Activated T-cell treated with anti-CD3 and anti-CD28 coated beads, Interleukin-2, amount 50 U/mL, for 48 hours (primary cell): ENCODE measurements at regions not wholly inside any gene's neighbourhood (a gene's known extent, or its start where the extent isn't known, plus 50 kb on each side); places are given as distances from the start of the nearest gene placed in this dataset.
"Not testable (repeated sequence)": the region's sequence is repeated elsewhere in the genome, so short reads cannot be mapped to it uniquely, and the experiment has no call there.

Experiments
- DNase-seq, 2 experiments: peaks; one replicate each; pipeline ENCODE4 v3.0.0-alpha.2; 2020

GRCh38 chr6:130558131-130558530, 192.3 kb downstream of the TMEM200A start:
- no peak for DNase-seq

GRCh38 chr6:130559166-130559565, 193.3 kb downstream of the TMEM200A start:
- no peak for DNase-seq

- DNase-seq = no peak
Observed at GRCh38 chr6:130560231-130560630, 194.4 kb downstream of the TMEM200A start.

DNA sequence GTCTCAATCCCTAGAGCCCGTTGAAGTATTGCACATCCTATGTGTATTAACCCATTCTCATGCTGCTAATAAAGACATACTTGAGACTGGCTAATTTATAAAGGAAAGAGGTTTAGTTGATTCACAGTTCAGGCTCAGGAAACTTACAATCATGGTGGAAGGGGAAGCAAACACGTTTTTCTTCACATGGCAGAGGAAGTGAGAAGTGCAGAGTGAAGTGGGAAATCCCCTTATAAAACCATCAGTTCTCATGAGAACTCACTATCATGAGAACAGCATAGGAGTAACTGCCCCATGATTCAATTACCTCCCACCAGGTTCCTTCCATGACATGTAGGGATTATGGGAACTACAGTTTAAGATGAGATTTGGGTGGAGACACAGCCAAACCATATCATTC, 195.3 kb downstream of the TMEM200A start:
- not testable (repeated sequence) for DNase-seq

DNA sequence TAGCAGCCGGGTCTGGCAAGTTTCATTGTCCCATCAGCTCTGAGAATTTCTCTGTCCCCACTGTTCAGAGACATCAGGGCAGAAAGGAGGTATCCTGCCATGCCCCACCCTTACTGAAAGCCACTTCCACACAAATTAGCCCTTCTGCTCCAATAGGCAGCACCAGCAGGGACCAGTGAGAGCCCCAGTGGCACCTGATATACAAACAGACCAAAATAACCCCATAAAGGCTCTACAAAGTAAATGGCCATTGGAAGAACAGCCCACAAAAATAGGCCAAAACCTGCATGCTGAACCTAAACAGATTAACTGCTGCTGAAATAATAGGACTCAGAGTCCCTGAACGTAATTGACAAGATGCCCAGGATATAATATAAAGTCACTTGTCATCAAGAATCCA, 199.9 kb downstream of the TMEM200A start:
- no peak for DNase-seq

DNA sequence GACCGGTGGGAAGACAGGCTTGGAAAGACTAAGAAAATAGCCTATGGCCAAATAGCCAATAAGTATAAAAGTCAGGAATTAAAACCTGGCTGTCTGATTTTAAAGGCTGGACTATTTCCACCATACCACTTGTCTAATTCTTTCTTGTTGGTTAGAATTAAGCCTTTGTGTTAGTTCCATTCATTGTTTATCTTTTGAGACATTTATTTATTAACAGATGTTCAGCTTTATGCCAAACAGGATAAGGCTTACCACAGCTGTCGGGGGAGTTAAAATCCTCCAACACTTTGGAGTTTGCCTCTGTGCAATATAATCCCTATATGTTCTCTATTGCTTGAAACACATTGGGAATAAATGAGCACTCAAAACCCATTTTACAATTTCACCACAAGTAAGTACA, 208.3 kb downstream of the TMEM200A start:
- no peak for DNase-seq

DNA sequence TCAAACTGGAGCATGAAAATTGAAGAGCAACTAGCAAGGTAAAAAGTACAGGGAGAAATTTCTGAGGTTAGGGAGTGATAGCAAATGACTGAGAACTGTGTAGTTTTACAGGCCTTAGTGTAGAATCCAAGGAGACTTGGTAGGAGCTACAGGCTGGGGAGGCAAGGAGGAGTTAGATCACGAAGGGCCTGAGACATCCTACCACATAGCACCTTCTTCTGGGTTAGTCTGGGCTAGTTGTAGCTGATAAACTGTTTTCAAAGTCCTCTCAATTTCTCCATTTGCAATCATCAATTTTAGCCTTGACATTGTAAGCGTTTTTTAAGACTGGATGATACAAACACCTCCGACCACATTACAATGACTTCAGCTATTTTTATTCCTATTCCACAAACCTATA, 209.7 kb downstream of the TMEM200A start:
- DNase-seq = no peak

DNA sequence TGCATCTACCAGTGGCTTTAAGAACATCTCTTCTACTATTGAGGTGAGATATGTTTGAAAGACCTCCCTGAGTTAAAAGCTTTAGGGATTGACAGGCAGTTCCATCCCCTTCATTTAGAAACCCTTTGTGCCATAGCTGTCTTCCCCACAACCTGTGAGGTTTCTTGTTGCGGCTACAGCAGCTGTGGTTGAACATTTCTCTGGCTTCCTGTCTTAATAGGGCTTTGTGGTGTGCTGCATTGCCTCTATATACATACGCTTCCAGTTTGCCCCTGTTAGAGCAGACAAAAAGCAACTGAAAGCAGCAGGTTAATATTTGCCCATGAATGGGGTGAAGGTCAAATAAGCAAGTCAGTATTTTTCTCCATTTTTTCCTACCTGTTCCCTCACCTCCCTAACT, 210.2 kb downstream of the TMEM200A start:
- DNase-seq = peak; percentile 38 to 58

DNA sequence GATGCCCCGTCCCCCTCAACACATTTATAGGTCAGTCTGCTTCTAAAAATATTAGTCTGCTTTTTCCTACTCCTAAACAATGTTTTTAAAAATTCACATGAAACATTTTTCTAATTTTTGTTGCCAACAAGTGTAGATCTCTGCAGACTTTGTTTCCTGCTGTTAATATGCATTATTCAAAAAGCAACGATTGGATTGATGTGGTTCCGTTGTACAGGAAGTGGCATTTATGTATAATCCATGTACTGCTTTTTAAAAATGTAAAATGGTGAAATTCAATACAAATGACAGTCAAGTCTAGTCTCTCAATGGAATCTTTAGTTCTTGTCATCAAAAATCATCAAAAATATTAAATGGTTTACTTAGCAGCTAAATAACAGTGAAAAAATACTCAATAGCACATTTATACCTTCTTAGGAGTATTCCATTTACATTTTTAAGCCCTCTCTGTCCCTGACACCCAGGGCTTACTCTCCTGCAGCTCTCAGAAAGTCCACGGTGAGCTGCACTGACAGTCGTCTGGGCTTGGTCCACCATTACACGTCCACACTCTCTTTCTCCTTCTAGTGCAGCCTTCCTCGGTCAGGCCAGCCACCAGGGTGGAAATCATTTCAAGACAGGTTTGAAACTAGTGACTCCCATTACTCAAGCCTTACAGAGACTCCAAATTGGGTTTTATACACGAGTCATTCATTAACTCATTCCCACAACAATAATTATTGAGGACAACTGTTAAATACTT, 211.5 kb downstream of the TMEM200A start:
- no peak for DNase-seq

DNA sequence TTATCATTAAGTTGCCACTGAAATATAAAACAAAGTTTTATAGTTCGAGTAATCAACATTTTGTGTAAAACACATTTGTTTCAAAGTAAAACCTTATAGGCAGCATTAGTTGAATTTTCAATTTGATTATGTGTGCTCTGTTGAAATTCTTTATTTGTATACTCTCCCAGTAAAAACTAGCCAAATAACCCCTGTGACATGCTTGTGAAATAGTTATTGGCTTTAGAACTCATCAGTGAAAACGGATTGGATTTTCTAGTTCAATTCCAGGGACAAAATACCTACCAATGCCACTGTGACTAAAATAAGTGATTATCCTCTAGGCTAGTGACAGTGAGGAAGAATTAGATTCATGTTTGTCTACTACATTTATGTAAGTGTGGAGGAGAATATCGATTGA, 212.9 kb downstream of the TMEM200A start:
- DNase-seq = no peak

GRCh38 chr6:130583268-130583667, 217.5 kb downstream of the TMEM200A start:
- DNase-seq = no peak

DNA sequence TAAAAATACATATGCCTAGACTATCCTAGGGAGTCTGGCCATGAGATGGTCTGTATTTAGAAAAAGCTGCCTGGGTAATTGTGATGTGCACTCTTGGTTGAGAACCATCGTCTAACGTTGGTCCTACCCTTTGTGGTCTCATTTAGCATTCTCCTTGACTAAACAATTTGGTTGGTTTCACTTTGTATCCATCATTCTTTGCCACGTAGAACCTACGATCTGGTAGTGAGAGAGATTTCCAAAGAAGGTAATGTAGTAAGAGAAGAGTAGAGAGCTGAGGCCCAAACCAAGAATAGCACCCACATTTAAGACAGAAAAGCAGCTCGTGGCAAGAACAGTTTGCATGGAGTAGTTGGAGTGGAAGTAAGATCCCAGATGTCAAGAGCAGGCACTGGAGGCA, 219.8 kb downstream of the TMEM200A start:
- no peak for DNase-seq

- no peak for DNase-seq
Observed at GRCh38 chr6:130587778-130588520, 222.1 kb downstream of the TMEM200A start.

DNA sequence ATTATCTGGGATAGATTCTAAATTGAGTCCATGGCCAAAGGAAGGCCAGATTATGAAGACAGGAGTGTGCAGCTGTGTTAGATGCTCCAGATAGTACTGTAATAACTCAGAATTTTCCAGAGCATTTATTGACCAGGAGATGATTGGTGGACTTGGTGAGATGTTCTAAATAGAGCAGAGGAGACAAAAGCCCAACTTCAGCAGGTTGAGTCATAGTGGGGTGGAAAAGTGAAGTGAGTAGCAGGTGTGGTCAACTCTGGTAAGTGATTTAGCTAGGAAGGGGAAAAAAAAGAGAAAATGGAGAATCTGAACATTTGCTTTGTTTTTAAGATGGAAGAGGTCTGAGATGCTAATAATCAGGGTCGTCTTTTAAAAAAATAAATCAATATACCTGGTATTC, 227.4 kb downstream of the TMEM200A start:
- no peak for DNase-seq

DNA sequence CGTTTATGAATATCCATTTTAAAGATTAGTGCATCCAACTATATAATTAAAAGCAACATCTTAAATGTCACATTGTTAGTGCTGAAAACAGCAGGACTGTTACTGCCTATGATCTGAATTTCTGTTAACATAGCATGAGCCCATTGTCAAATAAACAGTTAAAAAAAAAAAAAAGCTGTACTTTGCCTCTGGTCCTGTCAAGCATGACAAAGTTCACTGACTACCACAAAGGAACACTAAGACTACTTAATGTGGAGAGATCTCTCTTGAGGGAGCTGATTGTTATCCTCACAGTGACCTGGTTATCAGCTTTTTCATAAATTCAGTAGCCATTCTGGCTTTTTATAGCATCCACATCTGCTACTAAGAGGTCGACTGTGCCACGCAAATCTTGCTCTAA, 228.1 kb downstream of the TMEM200A start:
- no peak for DNase-seq

DNA sequence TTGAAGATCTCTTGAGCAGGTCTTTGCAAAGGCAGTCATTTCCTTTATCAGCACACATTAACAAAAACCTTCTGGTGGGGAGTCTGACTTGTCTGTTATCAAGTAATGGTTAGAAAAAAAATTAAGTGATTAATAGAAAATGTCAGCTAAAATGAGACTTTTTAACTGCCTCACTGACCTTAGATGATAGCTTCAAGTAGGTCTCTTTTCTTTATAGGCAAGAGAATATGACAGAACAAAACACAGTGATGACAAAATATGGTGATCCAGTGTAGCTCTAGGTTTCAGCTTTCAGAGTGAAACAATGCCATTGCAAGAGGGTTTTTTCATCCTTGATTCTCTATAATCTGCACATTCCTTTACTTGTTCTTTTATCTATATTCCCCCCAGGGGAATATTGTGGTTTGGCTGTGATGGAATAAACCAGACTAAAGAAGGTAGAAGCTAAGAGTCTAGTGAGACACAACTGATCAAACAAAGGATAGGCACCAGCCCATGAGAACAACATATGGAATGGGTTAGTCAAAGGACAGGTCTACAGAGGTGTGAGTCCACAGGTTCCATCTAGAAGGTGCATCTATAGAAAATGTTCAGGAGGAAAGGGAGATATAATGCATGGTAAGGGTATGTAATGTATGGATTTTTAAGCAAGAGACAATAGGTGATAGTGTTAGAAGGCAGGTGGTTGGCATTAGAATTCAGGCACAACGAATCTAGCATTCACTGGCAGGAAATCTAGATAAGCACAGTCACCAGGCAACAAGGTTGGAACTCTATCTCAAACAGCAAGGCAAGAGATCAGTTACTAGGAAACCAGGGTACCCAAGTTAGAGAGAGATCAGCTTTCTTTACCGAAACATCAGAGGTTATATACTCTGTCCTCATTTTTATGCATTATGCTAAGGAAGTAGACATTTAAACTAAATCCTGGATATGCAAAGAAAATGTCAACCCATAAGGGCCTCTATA, 228.9 kb upstream of the SMLR1 start:
- DNase-seq = no peak

GRCh38 chr6:130600880-130601341, 226.3 kb upstream of the SMLR1 start:
- no peak for DNase-seq

- peak in 1 of 2 experiments; percentile 30 for DNase-seq
Observed at GRCh38 chr6:130602151-130602770, 224.9 kb upstream of the SMLR1 start.

- DNase-seq = no peak
Observed at GRCh38 chr6:130603391-130603790, 223.8 kb upstream of the SMLR1 start.

DNA sequence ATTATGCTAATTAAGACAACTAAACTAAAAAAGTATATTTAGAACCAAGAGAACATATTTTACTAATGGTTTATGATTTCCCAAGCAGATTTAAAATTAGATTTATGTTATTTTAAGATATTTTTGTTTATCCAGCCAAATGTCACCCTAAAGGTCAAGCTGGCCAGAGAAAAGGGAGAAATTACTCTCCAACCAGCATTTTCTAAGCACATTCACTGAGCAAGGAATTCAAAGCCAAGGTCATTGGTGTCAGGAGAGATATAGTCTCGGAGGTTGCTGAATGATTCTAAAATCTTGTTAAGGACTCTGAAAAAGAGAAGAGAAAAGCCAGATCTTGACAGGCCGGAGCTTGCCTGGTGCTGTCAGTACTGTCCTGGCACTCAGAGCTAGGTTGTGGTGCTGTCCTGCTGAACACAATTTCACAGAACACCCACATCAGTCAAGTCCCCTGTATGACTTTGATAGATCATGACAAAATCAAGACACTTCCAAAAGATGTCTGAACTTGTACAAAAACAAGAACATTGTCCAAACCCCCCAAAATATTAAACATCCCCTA, 222.3 kb upstream of the SMLR1 start:
- no peak for DNase-seq

- no peak for DNase-seq
Observed at GRCh38 chr6:130610303-130610702, 216.9 kb upstream of the SMLR1 start.

GRCh38 chr6:130611366-130611765, 215.8 kb upstream of the SMLR1 start:
- no peak for DNase-seq
